Body of pancreas (tissue), 4 donors: ENCODE measurements at regions not wholly inside any gene's neighbourhood (a gene's known extent, or its start where the extent isn't known, plus 50 kb on each side); places are given as distances from the start of the nearest gene placed in this dataset.

ENCODE experiments used
- POLR2A ChIP-seq, 3 donors: fragments of 450-650 bp; IDR thresholded peaks; one replicate each; pipeline ENCODE4 v1.6.1; 2016; ENCODE audit warnings: antibody characterized with exemption in 3 of 3, mild to moderate bottlenecking in 2 of 3
- TF ChIP-seq, protein P1 (sequence below), 7 experiments: fragments of 450-650 bp in 4 of 7; fragments of 200-600 bp in 3 of 7; sonication (generic) in 3 of 7; IDR thresholded peaks; one replicate each; pipeline ENCODE4 v1.5.1; 2016 to 2019; ENCODE audit warnings: antibody characterized with exemption in 7 of 7

DNA sequence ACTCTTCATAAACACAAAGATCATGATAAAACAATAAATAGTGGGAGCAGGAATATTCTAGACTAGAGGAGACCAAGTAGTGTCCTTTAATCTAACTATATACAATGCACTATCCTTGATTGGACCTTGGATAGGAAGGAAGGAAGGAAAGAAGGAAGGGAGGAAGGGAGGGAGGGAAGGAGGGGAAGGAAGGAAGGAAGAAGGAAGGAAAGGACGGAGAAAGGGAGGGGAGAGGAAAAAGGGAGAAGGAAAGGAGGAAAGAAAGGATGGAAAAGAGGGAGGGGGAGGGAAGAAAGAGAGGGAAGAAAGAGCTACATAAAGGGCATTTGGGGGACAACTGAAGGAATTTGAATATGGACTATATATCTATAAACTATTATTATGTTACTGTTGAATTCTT is 95.0 kb upstream of the SMARCAD1 start:
- no peak for TF ChIP-seq POLR2A (IDR thresholded peaks at IDR 0.05)
- TF ChIP-seq, protein P1, sequence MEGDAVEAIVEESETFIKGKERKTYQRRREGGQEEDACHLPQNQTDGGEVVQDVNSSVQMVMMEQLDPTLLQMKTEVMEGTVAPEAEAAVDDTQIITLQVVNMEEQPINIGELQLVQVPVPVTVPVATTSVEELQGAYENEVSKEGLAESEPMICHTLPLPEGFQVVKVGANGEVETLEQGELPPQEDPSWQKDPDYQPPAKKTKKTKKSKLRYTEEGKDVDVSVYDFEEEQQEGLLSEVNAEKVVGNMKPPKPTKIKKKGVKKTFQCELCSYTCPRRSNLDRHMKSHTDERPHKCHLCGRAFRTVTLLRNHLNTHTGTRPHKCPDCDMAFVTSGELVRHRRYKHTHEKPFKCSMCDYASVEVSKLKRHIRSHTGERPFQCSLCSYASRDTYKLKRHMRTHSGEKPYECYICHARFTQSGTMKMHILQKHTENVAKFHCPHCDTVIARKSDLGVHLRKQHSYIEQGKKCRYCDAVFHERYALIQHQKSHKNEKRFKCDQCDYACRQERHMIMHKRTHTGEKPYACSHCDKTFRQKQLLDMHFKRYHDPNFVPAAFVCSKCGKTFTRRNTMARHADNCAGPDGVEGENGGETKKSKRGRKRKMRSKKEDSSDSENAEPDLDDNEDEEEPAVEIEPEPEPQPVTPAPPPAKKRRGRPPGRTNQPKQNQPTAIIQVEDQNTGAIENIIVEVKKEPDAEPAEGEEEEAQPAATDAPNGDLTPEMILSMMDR (IDR thresholded peaks at IDR 0.05), result no peak
